ENCODE measurements at regions not wholly inside any gene's neighbourhood (a gene's known extent, or its start where the extent isn't known, plus 50 kb on each side); places are given as distances from the start of the nearest gene placed in this dataset.

GRCh38 chr11:113578033-113578380 is 102.8 kb upstream of the DRD2 start:
- TF ChIP-seq CTCF (IDR thresholded peaks at IDR 0.05; ENCODE audit: control extremely low read depth, extremely low read depth, low read depth, missing control alignments): no peak
- CTCF ChIA-PET: interaction anchor here (1.5 to 1.6 kb wide), 2 partner anchors 21 to 97 kb away, joined by 3 read pairs; no protein-coding TSS in a partner anchor
- POLR2A ChIA-PET: no interaction called here

GRCh38 chr11:113577356-113578032 is 102.3 kb upstream of the DRD2 start:
- POLR2A ChIA-PET: no interaction called here
- CTCF ChIA-PET: interaction anchor here (1.0 to 1.6 kb wide), 3 partner anchors 21 to 97 kb away, joined by 3 read pairs; no protein-coding TSS in a partner anchor
- no peak for DNase-seq (ENCODE audit: extremely low spot score)
- no peak for TF ChIP-seq CTCF (IDR thresholded peaks at IDR 0.05; ENCODE audit: control extremely low read depth, extremely low read depth, low read depth, missing control alignments)

More at GRCh38 chr11:113578033-113578380, 102.8 kb upstream of the DRD2 start:
- no peak for DNase-seq (ENCODE audit: extremely low spot score)

GRCh38 chr11:113574586-113574985 is 99.4 kb upstream of the DRD2 start:
- TF ChIP-seq CTCF (IDR thresholded peaks at IDR 0.05; ENCODE audit: control extremely low read depth, extremely low read depth, low read depth, missing control alignments): no peak
- CTCF ChIA-PET: interaction anchor here (1.2 to 1.9 kb wide), 4 partner anchors 9 to 41 kb away, joined by 3 to 5 read pairs (median 4); no protein-coding TSS in a partner anchor
- POLR2A ChIA-PET: interaction anchor here (0.6 kb wide), 1 partner anchor 13 kb away, joined by 8 read pairs; no protein-coding TSS in a partner anchor
- DNase-seq (ENCODE audit: extremely low spot score): no peak

- POLR2A ChIA-PET: interaction anchor here (0.6 kb wide), 1 partner anchor 12 kb away, joined by 8 read pairs; no protein-coding TSS in a partner anchor
- CTCF ChIA-PET: interaction anchor here (1.2 to 1.9 kb wide), 3 partner anchors 10 to 40 kb away, joined by 3 to 5 read pairs (median 3); no protein-coding TSS in a partner anchor
- DNase-seq (ENCODE audit: extremely low spot score): no peak
Observed at GRCh38 chr11:113574171-113574570, 99.0 kb upstream of the DRD2 start.

GRCh38 chr11:113572136-113572735 is 97.0 kb upstream of the DRD2 start:
- no peak for DNase-seq (ENCODE audit: extremely low spot score)
- TF ChIP-seq CTCF (IDR thresholded peaks at IDR 0.05; ENCODE audit: control extremely low read depth, extremely low read depth, low read depth, missing control alignments): no peak
- ChIA-PET POLR2A (no interaction called here), CTCF (interaction anchor here (1.4 to 1.5 kb wide), 2 partner anchors 12 to 161 kb away, joined by 3 read pairs; no protein-coding TSS in a partner anchor)

More at GRCh38 chr11:113574171-113574570, 99.0 kb upstream of the DRD2 start:
- TF ChIP-seq CTCF (IDR thresholded peaks at IDR 0.05; ENCODE audit: control extremely low read depth, extremely low read depth, low read depth, missing control alignments): no peak

- ChIA-PET POLR2A (no interaction called here), CTCF (interaction anchor here (1.4 to 1.5 kb wide), 2 partner anchors 11 to 161 kb away, joined by 3 read pairs; no protein-coding TSS in a partner anchor)
- DNase-seq (ENCODE audit: extremely low spot score): no peak
- TF ChIP-seq CTCF (IDR thresholded peaks at IDR 0.05; ENCODE audit: control extremely low read depth, extremely low read depth, low read depth, missing control alignments): no peak
Observed at GRCh38 chr11:113571531-113571930, 96.3 kb upstream of the DRD2 start.

Measured in GM10248 (cell line).